GM21515 (cell line): ENCODE measurements at regions not wholly inside any gene's neighbourhood (a gene's known extent, or its start where the extent isn't known, plus 50 kb on each side); places are given as distances from the start of the nearest gene placed in this dataset.

Experiments
- ATAC-seq: cut with Tn5 transposase; IDR thresholded peaks from one replicate; pipeline ENCODE4 v1.9.1; 2021; ENCODE audit not compliant: unreplicated experiment

GRCh38 chr6:140931581-140931980 is 1201.1 kb upstream of the GJE1 start:
- no peak for ATAC-seq

GRCh38 chr6:140929121-140929520 is 1203.6 kb upstream of the GJE1 start:
- ATAC-seq = no peak

- ATAC-seq = no peak
Observed at GRCh38 chr6:140923048-140923447, 1209.7 kb upstream of the GJE1 start.

- no peak for ATAC-seq
Observed at GRCh38 chr6:140921366-140922226, 1211.1 kb upstream of the GJE1 start.

GRCh38 chr6:140917911-140918310 is 1214.8 kb upstream of the GJE1 start:
- ATAC-seq = no peak

- no peak for ATAC-seq
Observed at GRCh38 chr6:140915551-140915950, 1217.2 kb upstream of the GJE1 start.

- no peak for ATAC-seq
Observed at GRCh38 chr6:140915103-140915502, 1217.6 kb upstream of the GJE1 start.

GRCh38 chr6:140912686-140913085 is 1220.0 kb upstream of the GJE1 start:
- ATAC-seq = no peak

- no peak for ATAC-seq
Observed at GRCh38 chr6:140909625-140910024, 1223.1 kb upstream of the GJE1 start.

- no peak for ATAC-seq
Observed at GRCh38 chr6:140909156-140909555, 1223.6 kb upstream of the GJE1 start.

GRCh38 chr6:140908505-140908904 is 1224.2 kb upstream of the GJE1 start:
- ATAC-seq = no peak

GRCh38 chr6:140907235-140907634 is 1225.5 kb upstream of the GJE1 start:
- ATAC-seq = no peak

- no peak for ATAC-seq
Observed at GRCh38 chr6:140905724-140906123, 1227.0 kb upstream of the GJE1 start.

- ATAC-seq = no peak
Observed at GRCh38 chr6:140905050-140905449, 1227.7 kb upstream of the GJE1 start.

- no peak for ATAC-seq
Observed at GRCh38 chr6:140897804-140898573, 1234.7 kb upstream of the GJE1 start.

GRCh38 chr6:140897349-140897748 is 1235.4 kb upstream of the GJE1 start:
- no peak for ATAC-seq

- ATAC-seq = no peak
Observed at GRCh38 chr6:140893432-140893831, 1239.3 kb upstream of the GJE1 start.

- ATAC-seq = no peak
Observed at GRCh38 chr6:140879946-140880345, 1252.8 kb upstream of the GJE1 start.

- no peak for ATAC-seq
Observed at GRCh38 chr6:140874066-140874465, 1258.7 kb upstream of the GJE1 start.

- ATAC-seq = no peak
Observed at GRCh38 chr6:140872885-140873284, 1259.8 kb upstream of the GJE1 start.

- ATAC-seq = no peak
Observed at GRCh38 chr6:140871911-140872310, 1260.8 kb upstream of the GJE1 start.

- ATAC-seq = no peak
Observed at GRCh38 chr6:140867336-140867735, 1265.4 kb upstream of the GJE1 start.
